Endothelial cell of umbilical vein (primary cell): ENCODE measurements at regions not wholly inside any gene's neighbourhood (a gene's known extent, or its start where the extent isn't known, plus 50 kb on each side); places are given as distances from the start of the nearest gene placed in this dataset.

ENCODE experiments used
- BruUV-seq: library from RNA; stranded (reverse); fragments of 400-500 nt; replicated peaks from 2 replicates; lab custom pipeline; 2021; lab: Mats Ljungman, UMichigan
- CTCF ChIA-PET: fragments of 300-600, 350-600 bp; sonication (Branson Sonifier 250); formaldehyde crosslinking; loops from one replicate; lab custom pipeline; 2021; ENCODE audit warnings: antibody characterized with exemption, inconsistent platforms; lab: Charles Lee
- POLR2A ChIA-PET: fragments of 300-600, 350-600 bp; sonication (Branson Sonifier 250); formaldehyde crosslinking; loops from one replicate; lab custom pipeline; 2021; ENCODE audit warnings: antibody characterized with exemption, inconsistent platforms; lab: Charles Lee
- DNase-seq: peaks from one replicate; pipeline ENCODE4 v3.0.0-alpha.2; 2011; ENCODE audit warnings: low read depth, low spot score
- FAIRE-seq: peaks from 2 replicates; lab custom pipeline; 2011; peaks lifted over from hg19 to GRCh38; lab: Jason Lieb, UNC
- H2AFZ ChIP-seq: 2 replicates; pipeline ENCODE4 v1.6.0; 2012; ENCODE audit warnings: low read depth, low read length, control low read depth, inconsistent platforms
- H3K27ac ChIP-seq: 2 replicates; pipeline ENCODE4 v1.5.1; 2011; ENCODE audit warnings: low read depth, mild to moderate bottlenecking, control low read depth, low read length, moderate library complexity; ENCODE audit not compliant: insufficient read depth
- H3K27me3 ChIP-seq, 2 experiments: 2 replicates each; pipeline versions ENCODE4 v1.6.0 to v1.6.1; 2011; ENCODE audit warnings: low read length in 2 of 2, mixed read lengths in 1 of 2; ENCODE audit not compliant: control insufficient read depth in 2 of 2, insufficient read depth in 2 of 2
- H3K36me3 ChIP-seq, 2 experiments: 2 replicates in 1 of 2; 3 replicates in 1 of 2; pipeline ENCODE4 v1.5.1; 2011; ENCODE audit warnings: low read length in 2 of 2, mild to moderate bottlenecking in 1 of 2, moderate library complexity in 1 of 2; ENCODE audit not compliant: control insufficient read depth in 2 of 2, insufficient read depth in 2 of 2; ENCODE audit errors: extremely low read depth in 1 of 2
- H3K4me1 ChIP-seq: 3 replicates; pipeline ENCODE4 v1.5.1; 2011; ENCODE audit warnings: mild to moderate bottlenecking, low read length; ENCODE audit not compliant: control insufficient read depth, insufficient read depth; ENCODE audit errors: extremely low read depth
- H3K4me2 ChIP-seq: 2 replicates; pipeline ENCODE4 v1.6.1; 2011; ENCODE audit warnings: low read length, control low read depth, mixed read lengths; ENCODE audit not compliant: insufficient read depth
- H3K4me3 ChIP-seq, 3 experiments: fragments of 200-600 bp in 1 of 3; sonication (generic), shearing (Covaris generic) in 1 of 3; replicated peaks in 1 of 3; 2 replicates each; pipeline ENCODE4 v1.5.1; 2011 to 2016; ENCODE audit warnings: control low read depth in 3 of 3, low read length in 3 of 3, mild to moderate bottlenecking in 2 of 3, inconsistent platforms in 1 of 3, low read depth in 1 of 3, moderate library complexity in 1 of 3; ENCODE audit not compliant: insufficient read depth in 1 of 3
- H3K79me2 ChIP-seq: 2 replicates; pipeline ENCODE4 v1.6.0; 2012; ENCODE audit warnings: low read length, inconsistent platforms; ENCODE audit not compliant: control insufficient read depth, insufficient read depth
- H3K9ac ChIP-seq: replicated peaks from 2 replicates; pipeline ENCODE3; 2011; ENCODE audit warnings: low read length, control low read depth; ENCODE audit not compliant: insufficient read depth; ENCODE audit errors: extremely low read depth
- H3K9me1 ChIP-seq: replicated peaks from 3 replicates; pipeline ENCODE4 v1.6.0; 2011; ENCODE audit warnings: mild to moderate bottlenecking, low read length; ENCODE audit not compliant: control insufficient read depth, insufficient read depth; ENCODE audit errors: extremely low read depth
- H3K9me3 ChIP-seq: replicated peaks from 2 replicates; pipeline ENCODE4 v1.5.1; 2012; ENCODE audit warnings: low read length, inconsistent platforms; ENCODE audit not compliant: control insufficient read depth, insufficient read depth
- H4K20me1 ChIP-seq: replicated peaks from 2 replicates; pipeline ENCODE3; 2011; ENCODE audit warnings: mild to moderate bottlenecking, low read length; ENCODE audit not compliant: control insufficient read depth, insufficient read depth; ENCODE audit errors: extremely low read depth
- EZH2 ChIP-seq: IDR thresholded peaks from 2 replicates; pipeline ENCODE4 v1.6.1; 2012; ENCODE audit warnings: borderline replicate concordance, low read depth, mild to moderate bottlenecking, moderate library complexity, low read length, inconsistent platforms; ENCODE audit not compliant: severe bottlenecking
- FOS ChIP-seq: IDR thresholded peaks from 2 replicates; pipeline ENCODE4 v1.6.1; 2011; ENCODE audit warnings: mild to moderate bottlenecking, low read length, moderate library complexity, borderline replicate concordance; ENCODE audit not compliant: insufficient read depth
- GATA2 ChIP-seq: IDR thresholded peaks from 2 replicates; pipeline ENCODE4 v1.7.0; 2011; ENCODE audit warnings: low read depth, mild to moderate bottlenecking, moderate library complexity, mixed read lengths, low read length; ENCODE audit not compliant: insufficient read length, insufficient read depth
- JUN ChIP-seq: IDR thresholded peaks from 2 replicates; pipeline ENCODE4 v1.6.1; 2011; ENCODE audit warnings: borderline replicate concordance, low read depth; ENCODE audit not compliant: insufficient read length, insufficient read depth
- MYC ChIP-seq: IDR thresholded peaks from one replicate; pipeline ENCODE4 v1.6.1; 2011; ENCODE audit warnings: mild to moderate bottlenecking, low read depth, low read length
- POLR2A ChIP-seq: IDR thresholded peaks from 2 replicates; pipeline ENCODE4 v1.6.1; 2012; ENCODE audit warnings: low read depth, mild to moderate bottlenecking, control low read depth, low read length
- POLR2AphosphoS5 ChIP-seq: IDR thresholded peaks from 2 replicates; pipeline ENCODE4 v1.6.1; 2012; ENCODE audit warnings: low read depth, mild to moderate bottlenecking, control low read depth, low read length, moderate library complexity; ENCODE audit not compliant: insufficient read depth
- dilution Hi-C: fragments of 300-500 bp; cut with MboI; formaldehyde crosslinking; loops from one replicate; pipeline ENCODE4 v1.15.0; 2019; ENCODE audit warnings: low sequenced_read_pairs; ENCODE audit not compliant: extremely low pct_ligation_motif_present
- intact Hi-C: fragments of 100-400 bp; cut with micrococcal nuclease; formaldehyde crosslinking; loops from one replicate; pipeline ENCODE4 v1.10.0; 2022
- TF ChIP-seq, protein P1 (sequence below): IDR thresholded peaks from 2 replicates; pipeline ENCODE4 v1.6.1; 2011; ENCODE audit not compliant: insufficient read depth, insufficient read length
- TF ChIP-seq, protein P2 (sequence below), 2 donors: IDR thresholded peaks; 1 replicate in 1 of 2; 2 replicates in 1 of 2; pipeline ENCODE4 v1.5.1; 2011; ENCODE audit warnings: low read length in 2 of 2, mild to moderate bottlenecking in 2 of 2, moderate library complexity in 2 of 2, control low read depth in 1 of 2, inconsistent platforms in 1 of 2, low read depth in 1 of 2; ENCODE audit not compliant: insufficient read depth in 1 of 2; ENCODE audit errors: extremely low read depth in 1 of 2

DNA sequence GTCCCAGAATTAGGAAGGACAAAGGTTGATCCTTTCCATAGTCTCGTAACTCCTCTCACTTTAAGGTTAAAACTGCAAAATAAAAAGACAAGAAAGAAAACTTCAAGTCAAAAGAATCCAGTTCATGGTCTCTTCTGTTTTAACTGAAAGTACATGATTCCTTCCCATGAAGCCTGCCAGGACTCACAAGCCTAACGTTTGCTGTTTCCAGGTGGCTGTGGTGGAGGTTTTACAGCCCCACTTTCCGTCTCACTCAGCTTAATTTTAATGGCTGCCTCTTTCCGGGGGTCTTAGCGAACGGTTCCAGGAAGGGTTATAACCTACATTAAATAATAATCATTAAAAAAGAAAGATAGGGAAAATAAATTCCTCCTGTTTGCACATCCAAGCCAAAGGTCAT is 136.8 kb upstream of the SPAG17 start:
- H4K20me1 ChIP-seq, result no peaks in the 10 kb centered on the region
- ChIA-PET POLR2A (no interaction called here), CTCF (no interaction called here)
- no peak overlapping the region for H3K9ac ChIP-seq
- H2AFZ ChIP-seq, result no peak overlapping the region
- H3K4me1 ChIP-seq, result no peaks in the 10 kb centered on the region
- FAIRE-seq (no peak), DNase-seq (no peak)
- no TSS peak for BruUV-seq
- H3K27me3 ChIP-seq, result no peaks in the 10 kb centered on the region
- H3K4me2 ChIP-seq, result no peak overlapping the region
- dilution Hi-C loops, result no loop called here
- no peaks in the 10 kb centered on the region for H3K9me3 ChIP-seq
- no peaks in the 10 kb centered on the region for H3K79me2 ChIP-seq
- no peaks in the 10 kb centered on the region for H3K9me1 ChIP-seq
- H3K4me3 ChIP-seq, result no peak overlapping the region
- no peaks in the 10 kb centered on the region for H3K36me3 ChIP-seq
- no peak for TF ChIP-seq POLR2AphosphoS5
- no peak for TF ChIP-seq GATA2
- no peak for TF ChIP-seq EZH2
- TF ChIP-seq, protein P1, sequence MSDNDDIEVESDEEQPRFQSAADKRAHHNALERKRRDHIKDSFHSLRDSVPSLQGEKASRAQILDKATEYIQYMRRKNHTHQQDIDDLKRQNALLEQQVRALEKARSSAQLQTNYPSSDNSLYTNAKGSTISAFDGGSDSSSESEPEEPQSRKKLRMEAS, result no peak
- no peak for TF ChIP-seq POLR2A
- TF ChIP-seq JUN, result no peak
- no peak overlapping the region for H3K27ac ChIP-seq
- intact Hi-C loops, result no loop called here

- no peaks in the 10 kb centered on the region for H3K36me3 ChIP-seq
- no peak overlapping the region for H3K27ac ChIP-seq
- H3K4me2 ChIP-seq, result no peak overlapping the region
- POLR2A ChIA-PET, result no interaction called here
- H3K79me2 ChIP-seq, result no peaks in the 10 kb centered on the region
- DNase-seq (no peak), FAIRE-seq (no peak)
- no peak overlapping the region for H2AFZ ChIP-seq
- no peak overlapping the region for H3K9ac ChIP-seq
- dilution Hi-C loops (no loop called here), intact Hi-C loops (no loop called here)
- H3K4me3 ChIP-seq, result no peak overlapping the region
- H3K9me1 ChIP-seq, result no peaks in the 10 kb centered on the region
- CTCF ChIA-PET, result no interaction called here
- H3K4me1 ChIP-seq, result no peaks in the 10 kb centered on the region
- H3K27me3 ChIP-seq, result no peaks in the 10 kb centered on the region
- no peaks in the 10 kb centered on the region for H3K9me3 ChIP-seq
- H4K20me1 ChIP-seq, result no peaks in the 10 kb centered on the region
- BruUV-seq, result no TSS peak
- no peak for TF ChIP-seq POLR2AphosphoS5
- no peak for TF ChIP-seq JUN
- TF ChIP-seq FOS, result no peak
- TF ChIP-seq MYC, result no peak
- no peak for TF ChIP-seq EZH2
- TF ChIP-seq, protein P1, result no peak
- no peak for TF ChIP-seq GATA2
- TF ChIP-seq POLR2A, result no peak
- TF ChIP-seq, protein P2, sequence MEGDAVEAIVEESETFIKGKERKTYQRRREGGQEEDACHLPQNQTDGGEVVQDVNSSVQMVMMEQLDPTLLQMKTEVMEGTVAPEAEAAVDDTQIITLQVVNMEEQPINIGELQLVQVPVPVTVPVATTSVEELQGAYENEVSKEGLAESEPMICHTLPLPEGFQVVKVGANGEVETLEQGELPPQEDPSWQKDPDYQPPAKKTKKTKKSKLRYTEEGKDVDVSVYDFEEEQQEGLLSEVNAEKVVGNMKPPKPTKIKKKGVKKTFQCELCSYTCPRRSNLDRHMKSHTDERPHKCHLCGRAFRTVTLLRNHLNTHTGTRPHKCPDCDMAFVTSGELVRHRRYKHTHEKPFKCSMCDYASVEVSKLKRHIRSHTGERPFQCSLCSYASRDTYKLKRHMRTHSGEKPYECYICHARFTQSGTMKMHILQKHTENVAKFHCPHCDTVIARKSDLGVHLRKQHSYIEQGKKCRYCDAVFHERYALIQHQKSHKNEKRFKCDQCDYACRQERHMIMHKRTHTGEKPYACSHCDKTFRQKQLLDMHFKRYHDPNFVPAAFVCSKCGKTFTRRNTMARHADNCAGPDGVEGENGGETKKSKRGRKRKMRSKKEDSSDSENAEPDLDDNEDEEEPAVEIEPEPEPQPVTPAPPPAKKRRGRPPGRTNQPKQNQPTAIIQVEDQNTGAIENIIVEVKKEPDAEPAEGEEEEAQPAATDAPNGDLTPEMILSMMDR (IDR thresholded peaks at IDR 0.05; ENCODE audit: extremely low read depth in 1 of 2, insufficient read depth in 1 of 2, low read depth in 1 of 2, low read length in 2 of 2), result no peak
These were observed 133.0 kb upstream of the SPAG17 start for GRCh38 chr1:118317842-118318614.
